ENCODE measurements at regions not wholly inside any gene's neighbourhood (a gene's known extent, or its start where the extent isn't known, plus 50 kb on each side); places are given as distances from the start of the nearest gene placed in this dataset.
A peak's percentile ranks its signal among the peaks of the same experiment; 100 is the strongest.

DNA sequence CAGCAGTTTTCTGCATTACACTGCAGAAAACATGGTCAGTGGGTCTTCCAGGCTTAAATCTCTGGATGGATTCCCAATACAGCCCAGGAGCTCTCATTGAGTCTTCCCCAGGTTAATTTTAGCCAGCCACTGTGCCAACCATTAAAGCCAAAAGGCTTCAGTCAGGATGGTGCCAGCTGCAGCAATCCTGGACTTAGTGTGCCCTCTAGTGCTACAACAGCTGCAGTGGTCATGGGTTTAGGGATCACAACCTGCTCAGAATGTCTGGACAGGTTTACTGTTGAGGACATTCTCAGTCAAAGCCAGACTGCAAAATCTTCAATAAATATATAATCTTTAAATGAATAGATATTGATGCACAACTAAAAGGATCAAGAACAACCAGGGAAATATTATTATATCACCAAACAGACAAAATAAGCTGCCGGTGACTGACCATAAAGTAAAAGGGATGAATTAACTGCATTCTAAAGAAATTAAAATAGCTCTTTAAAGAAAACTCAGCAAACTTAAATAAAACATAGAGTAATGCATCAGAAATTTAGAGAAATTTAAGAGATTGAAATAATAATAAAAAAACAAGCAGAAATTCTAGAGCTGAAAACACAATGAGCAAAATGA, 639.9 kb downstream of the SPOCK3 start:
- peak in 2 of 3 donors; percentile 25 to 73 for DNase-seq (ENCODE audit: low read depth in 2 of 3, low spot score in 2 of 3)

GRCh38 chr4:166600264-166600663, 634.0 kb downstream of the SPOCK3 start:
- DNase-seq (ENCODE audit: low read depth in 2 of 3, low spot score in 2 of 3): no peak

DNA sequence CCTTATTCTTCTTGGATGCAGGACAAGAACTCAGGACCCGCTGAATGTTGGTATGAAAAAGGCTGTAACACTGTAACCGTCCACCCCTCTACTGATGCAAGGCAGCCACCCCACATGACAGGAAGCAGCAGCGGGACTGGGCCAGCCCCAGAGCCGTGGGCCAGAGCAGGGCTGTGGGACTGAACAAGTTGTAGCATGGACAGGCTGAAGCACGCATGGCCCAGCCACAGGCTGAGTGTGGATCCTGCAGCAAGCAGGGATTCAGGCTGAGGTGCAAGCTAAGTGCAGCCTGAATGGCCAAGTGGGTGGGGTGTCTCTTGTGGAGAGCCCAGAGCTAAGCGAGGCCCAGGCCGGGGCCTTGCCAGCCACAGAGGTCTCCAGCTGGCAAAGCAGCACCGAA, 632.2 kb downstream of the SPOCK3 start:
- DNase-seq (ENCODE audit: low read depth in 2 of 3, low spot score in 2 of 3): no peak

DNA sequence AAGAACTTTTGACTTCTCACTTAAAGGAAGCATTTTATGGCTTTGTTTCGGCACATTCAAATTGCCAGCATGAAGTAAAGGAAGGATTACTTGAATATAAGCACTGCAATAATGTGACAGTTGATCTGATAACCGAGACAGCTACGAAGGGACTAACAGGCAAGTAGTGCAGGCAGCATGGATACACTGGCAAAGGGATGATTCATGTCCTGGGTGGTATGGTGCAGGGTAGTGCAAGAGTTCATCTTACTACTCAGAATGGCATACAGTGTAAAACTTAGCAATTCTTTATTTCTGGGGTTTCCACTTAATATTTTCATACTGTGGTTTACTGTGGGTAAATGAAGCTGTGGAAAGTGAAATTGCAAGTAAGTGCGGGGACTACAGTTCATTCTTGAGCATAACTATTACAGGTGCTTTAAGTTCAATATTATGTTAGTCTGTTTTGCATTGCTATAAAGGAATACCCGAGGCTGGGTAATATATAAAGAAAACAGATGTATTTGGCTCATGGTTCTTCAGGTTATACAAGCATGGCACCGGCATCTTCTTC, 611.8 kb downstream of the SPOCK3 start:
- no peak for DNase-seq (ENCODE audit: low read depth in 2 of 3, low spot score in 2 of 3)

DNA sequence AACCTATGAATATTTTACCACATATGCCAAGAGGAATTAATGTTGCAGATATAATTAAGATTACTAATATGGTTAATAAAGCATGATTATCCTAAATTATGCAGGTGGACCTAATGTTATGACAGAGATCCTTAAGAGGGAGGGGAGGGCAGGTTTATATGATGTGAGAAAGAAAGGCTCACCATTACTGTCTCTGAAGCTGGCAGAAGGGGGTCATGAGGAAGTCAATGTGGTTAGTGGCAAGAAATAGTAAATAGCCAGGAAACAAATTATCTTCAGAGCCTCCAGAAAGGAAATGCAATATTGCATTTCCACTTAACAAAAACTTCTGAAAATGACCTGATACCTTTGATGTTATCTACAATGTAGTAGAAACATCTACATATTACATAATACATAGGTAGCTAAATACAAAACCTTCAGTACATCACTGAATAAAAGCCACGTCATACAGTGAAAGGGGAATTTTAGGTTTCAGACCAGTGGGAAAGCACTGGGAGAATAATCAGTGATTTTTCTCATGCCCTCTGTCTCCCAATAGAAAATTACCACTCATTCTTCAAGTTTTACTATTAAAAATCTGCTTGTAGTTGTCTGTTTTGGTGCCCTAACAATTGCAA, 609.2 kb downstream of the SPOCK3 start:
- DNase-seq (ENCODE audit: low read depth in 2 of 3, low spot score in 2 of 3): no peak

DNA sequence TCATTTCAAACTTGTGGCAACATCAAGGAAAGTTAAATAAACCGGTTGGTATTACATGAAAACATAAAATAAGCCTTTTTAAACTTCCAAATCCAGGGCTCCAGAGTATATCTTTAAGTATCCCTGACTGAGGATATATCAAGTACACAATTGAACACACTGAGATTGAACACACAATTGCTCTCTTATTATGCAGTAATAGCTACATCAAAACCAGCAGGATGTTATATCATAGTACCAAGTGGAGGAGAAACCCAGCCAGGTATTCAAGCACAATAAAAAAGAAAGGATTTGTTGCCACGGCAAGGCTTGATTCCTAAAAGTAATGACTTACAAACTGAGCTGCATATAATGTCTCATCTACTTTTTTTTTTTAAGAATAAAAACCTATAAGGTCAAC, 605.8 kb downstream of the SPOCK3 start:
- no peak for DNase-seq (ENCODE audit: low read depth in 2 of 3, low spot score in 2 of 3)

DNA sequence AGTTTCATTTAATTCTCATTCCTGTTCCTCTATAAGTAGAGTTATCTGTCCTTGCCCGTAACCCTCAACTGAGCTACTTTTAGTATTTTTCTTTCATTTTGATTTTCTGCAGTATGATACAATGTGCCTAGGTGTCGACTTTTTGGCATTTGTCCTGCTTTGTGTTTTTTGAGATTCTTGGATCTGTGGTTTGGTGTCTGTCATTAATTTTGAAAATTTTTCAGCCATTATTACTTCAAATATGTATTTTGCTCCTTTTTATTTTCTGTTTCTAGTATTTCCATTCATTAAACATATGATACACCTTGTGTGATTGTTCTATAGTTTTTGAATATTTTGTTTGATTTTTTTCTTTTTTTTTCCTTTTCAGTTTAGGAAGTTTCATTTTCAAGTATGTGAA, 598.9 kb downstream of the SPOCK3 start:
- no peak for DNase-seq (ENCODE audit: low read depth in 2 of 3, low spot score in 2 of 3)

DNA sequence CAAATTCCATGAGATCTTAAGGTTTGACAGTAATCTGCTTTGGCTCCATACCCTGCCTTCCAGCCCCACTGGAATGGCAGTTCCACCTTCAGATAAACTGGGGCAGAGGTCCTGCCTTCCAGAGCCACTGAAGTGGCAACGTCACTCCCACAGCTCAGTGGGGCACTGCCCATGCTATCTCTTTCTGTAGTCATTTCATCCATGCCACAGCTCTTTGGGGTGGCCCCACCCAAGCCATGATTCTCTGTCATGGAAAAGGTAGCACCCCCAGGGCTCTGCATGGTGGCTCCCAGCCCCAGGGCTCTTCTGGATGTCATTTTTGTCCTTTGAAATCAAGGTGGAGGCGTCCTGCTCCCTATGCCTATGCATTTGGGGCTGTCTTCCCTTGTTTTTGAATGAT, 596.5 kb downstream of the SPOCK3 start:
- DNase-seq (ENCODE audit: low read depth in 2 of 3, low spot score in 2 of 3): no peak

- no peak for DNase-seq (ENCODE audit: low read depth in 2 of 3, low spot score in 2 of 3)
These were observed 579.1 kb downstream of the SPOCK3 start for GRCh38 chr4:166655231-166655630.

- DNase-seq (ENCODE audit: low read depth in 2 of 3, low spot score in 2 of 3): no peak
These were observed 578.6 kb downstream of the SPOCK3 start for GRCh38 chr4:166655705-166656104.

DNA sequence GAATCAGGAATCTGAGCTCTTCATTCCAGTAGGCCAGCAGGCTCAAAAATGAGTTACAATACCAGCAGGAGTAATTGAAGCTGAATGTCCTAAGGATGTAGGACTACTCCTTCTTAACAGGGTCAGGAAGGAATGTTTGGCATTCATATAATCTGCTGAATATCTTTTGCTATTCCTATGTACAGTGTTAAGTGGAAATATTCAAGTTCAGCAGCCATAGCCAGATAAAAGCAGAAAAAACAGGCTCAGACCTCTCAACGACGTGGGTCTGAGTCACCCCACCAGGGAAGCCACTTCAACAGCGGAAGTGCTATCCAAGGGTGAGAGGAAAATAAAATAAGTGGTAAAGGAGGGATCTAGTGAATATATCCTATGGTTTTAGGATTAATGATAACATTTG, 577.0 kb downstream of the SPOCK3 start:
- no peak for DNase-seq (ENCODE audit: low read depth in 2 of 3, low spot score in 2 of 3)

DNA sequence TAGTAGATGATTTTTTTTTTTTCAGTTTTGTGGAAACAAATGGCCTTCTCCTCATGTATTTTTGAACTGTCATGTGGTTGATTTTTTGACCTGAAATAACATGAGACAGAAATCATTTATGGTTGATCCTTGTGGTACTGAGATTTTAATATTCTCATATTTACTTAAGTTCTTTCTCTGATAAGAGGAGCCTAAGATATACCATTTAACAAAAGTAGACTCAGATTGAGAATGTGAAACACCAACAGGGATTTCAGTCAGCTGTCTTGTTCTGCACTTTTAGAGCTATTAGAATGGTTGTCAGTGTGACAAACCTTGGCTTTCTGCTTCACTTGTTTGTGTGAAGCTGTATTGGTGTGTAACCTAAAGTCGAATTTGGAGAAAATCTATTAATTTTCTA, 575.7 kb downstream of the SPOCK3 start:
- no peak for DNase-seq (ENCODE audit: low read depth in 2 of 3, low spot score in 2 of 3)

GRCh38 chr4:166662266-166662843, 571.9 kb downstream of the SPOCK3 start:
- DNase-seq (ENCODE audit: low read depth in 2 of 3, low spot score in 2 of 3): no peak

- DNase-seq (ENCODE audit: low read depth in 2 of 3, low spot score in 2 of 3): no peak
These were observed 564.0 kb downstream of the SPOCK3 start for GRCh38 chr4:166670341-166670740.

- no peak for DNase-seq (ENCODE audit: low read depth in 2 of 3, low spot score in 2 of 3)
These were observed 560.4 kb downstream of the SPOCK3 start for GRCh38 chr4:166673911-166674310.

- DNase-seq (ENCODE audit: low read depth in 2 of 3, low spot score in 2 of 3): no peak
These were observed 558.9 kb downstream of the SPOCK3 start for GRCh38 chr4:166675411-166675810.

- no peak for DNase-seq (ENCODE audit: low read depth in 2 of 3, low spot score in 2 of 3)
These were observed 553.5 kb downstream of the SPOCK3 start for GRCh38 chr4:166680796-166681195.

DNA sequence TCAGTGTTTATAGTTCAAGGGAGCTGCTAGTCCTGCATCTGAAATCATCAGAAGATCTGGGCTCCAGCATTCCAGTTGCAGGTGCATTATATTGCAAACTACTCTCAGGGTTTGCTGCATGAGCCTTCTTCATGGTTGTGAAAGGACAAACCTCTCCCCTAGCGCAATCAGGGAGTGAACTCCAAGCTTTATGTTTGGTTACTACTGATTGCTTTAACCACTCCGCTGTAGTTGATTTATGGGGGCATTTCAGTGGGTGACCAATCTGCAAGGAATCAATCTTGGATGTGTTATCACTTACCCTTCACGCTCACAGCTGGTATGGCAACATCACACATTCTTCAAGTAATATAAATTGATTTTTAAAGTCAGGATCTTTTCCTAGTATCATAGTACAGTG, 552.1 kb downstream of the SPOCK3 start:
- DNase-seq (ENCODE audit: low read depth in 2 of 3, low spot score in 2 of 3): no peak

Measured in hematopoietic multipotent progenitor cell (in vitro differentiated cells).